ENCODE measurements at regions not wholly inside any gene's neighbourhood (a gene's known extent, or its start where the extent isn't known, plus 50 kb on each side); places are given as distances from the start of the nearest gene placed in this dataset.

DNA sequence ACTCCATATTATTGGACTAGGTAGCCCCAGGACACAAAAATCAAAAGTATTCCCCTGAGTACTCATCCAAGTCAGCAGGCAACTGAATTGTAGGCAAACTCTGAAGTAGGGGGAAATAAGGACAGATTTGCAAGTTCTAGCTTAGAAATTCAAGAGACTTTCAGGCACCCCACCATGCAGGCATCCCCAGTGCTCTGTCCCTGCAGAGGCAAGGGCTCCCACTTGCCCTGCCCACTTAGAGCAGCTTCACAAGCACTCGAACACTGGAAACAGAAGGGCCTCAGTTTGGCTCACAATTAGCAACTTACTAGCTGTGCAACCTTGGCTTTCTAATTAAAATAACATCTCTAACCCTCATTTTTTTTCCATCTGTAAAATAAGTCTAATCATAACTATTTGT lies 209.2 kb downstream of the C7orf25 start:
- peaks cover 5% of the 10 kb centered on the region for H3K4me1 Mint-ChIP-seq
- peaks cover 2% of the 10 kb centered on the region for H3K27me3 Mint-ChIP-seq (ENCODE audit: low read depth, poor library complexity)
- DNase-seq, result no peak
- TF ChIP-seq, protein P1, sequence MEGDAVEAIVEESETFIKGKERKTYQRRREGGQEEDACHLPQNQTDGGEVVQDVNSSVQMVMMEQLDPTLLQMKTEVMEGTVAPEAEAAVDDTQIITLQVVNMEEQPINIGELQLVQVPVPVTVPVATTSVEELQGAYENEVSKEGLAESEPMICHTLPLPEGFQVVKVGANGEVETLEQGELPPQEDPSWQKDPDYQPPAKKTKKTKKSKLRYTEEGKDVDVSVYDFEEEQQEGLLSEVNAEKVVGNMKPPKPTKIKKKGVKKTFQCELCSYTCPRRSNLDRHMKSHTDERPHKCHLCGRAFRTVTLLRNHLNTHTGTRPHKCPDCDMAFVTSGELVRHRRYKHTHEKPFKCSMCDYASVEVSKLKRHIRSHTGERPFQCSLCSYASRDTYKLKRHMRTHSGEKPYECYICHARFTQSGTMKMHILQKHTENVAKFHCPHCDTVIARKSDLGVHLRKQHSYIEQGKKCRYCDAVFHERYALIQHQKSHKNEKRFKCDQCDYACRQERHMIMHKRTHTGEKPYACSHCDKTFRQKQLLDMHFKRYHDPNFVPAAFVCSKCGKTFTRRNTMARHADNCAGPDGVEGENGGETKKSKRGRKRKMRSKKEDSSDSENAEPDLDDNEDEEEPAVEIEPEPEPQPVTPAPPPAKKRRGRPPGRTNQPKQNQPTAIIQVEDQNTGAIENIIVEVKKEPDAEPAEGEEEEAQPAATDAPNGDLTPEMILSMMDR (IDR thresholded peaks at IDR 0.05), result no peak
- H3K4me3 Mint-ChIP-seq, result no peak overlapping the region
- no peaks in the 10 kb centered on the region for H3K36me3 Mint-ChIP-seq (ENCODE audit: low read depth)
- H3K9me3 Mint-ChIP-seq, result no peaks in the 10 kb centered on the region
- H3K27ac Mint-ChIP-seq, result no peak overlapping the region

- TF ChIP-seq, protein P1 (IDR thresholded peaks at IDR 0.05), result no peak
- H3K36me3 Mint-ChIP-seq (ENCODE audit: low read depth), result no peaks in the 10 kb centered on the region
- no peak for DNase-seq
- H3K27me3 Mint-ChIP-seq (ENCODE audit: low read depth, poor library complexity), result peaks cover 7% of the 10 kb centered on the region
- H3K4me1 Mint-ChIP-seq, result peaks cover 5% of the 10 kb centered on the region
- H3K27ac Mint-ChIP-seq, result no peak overlapping the region
- H3K4me3 Mint-ChIP-seq, result no peak overlapping the region
- no peaks in the 10 kb centered on the region for H3K9me3 Mint-ChIP-seq
Observed at GRCh38 chr7:42700406-42701327, 211.2 kb downstream of the C7orf25 start.

GRCh38 chr7:42699380-42700178 lies 212.3 kb downstream of the C7orf25 start:
- Mint-ChIP-seq H3K27me3 (ENCODE audit: low read depth, poor library complexity) (peaks cover 4% of the 10 kb centered on the region), H3K9me3 (no peaks in the 10 kb centered on the region), H3K27ac (no peak overlapping the region), H3K4me1 (peaks cover 5% of the 10 kb centered on the region), H3K4me3 (no peak overlapping the region), H3K36me3 (ENCODE audit: low read depth) (no peaks in the 10 kb centered on the region)
- no peak for DNase-seq
- TF ChIP-seq, protein P1 (IDR thresholded peaks at IDR 0.05), result no peak

GRCh38 chr7:42698600-42699374 lies 213.1 kb downstream of the C7orf25 start:
- no peak for DNase-seq
- H3K4me1 Mint-ChIP-seq, result peaks cover 5% of the 10 kb centered on the region
- TF ChIP-seq, protein P1 (IDR thresholded peaks at IDR 0.05), result no peak
- H3K27me3 Mint-ChIP-seq (ENCODE audit: low read depth, poor library complexity), result peaks cover 7% of the 10 kb centered on the region
- H3K4me3 Mint-ChIP-seq, result no peak overlapping the region
- no peaks in the 10 kb centered on the region for H3K36me3 Mint-ChIP-seq (ENCODE audit: low read depth)
- no peak overlapping the region for H3K27ac Mint-ChIP-seq
- H3K9me3 Mint-ChIP-seq, result no peaks in the 10 kb centered on the region

- TF ChIP-seq, protein P1 (IDR thresholded peaks at IDR 0.05), result no peak
- Mint-ChIP-seq H3K27ac (no peak overlapping the region), H3K27me3 (ENCODE audit: low read depth, poor library complexity) (peaks cover 11% of the 10 kb centered on the region)
Observed at GRCh38 chr7:42694894-42695507, 216.9 kb downstream of the C7orf25 start.

More at GRCh38 chr7:42694894-42695507, 216.9 kb downstream of the C7orf25 start:
- Mint-ChIP-seq H3K4me1 (peaks cover 34% of the 10 kb centered on the region), H3K9me3 (no peaks in the 10 kb centered on the region), H3K36me3 (ENCODE audit: low read depth) (no peaks in the 10 kb centered on the region), H3K4me3 (no peak overlapping the region)
- no peak for DNase-seq

Data from nephron progenitor cell (in vitro differentiated cells).